Neuronal stem cell (in vitro differentiated cells): ENCODE measurements at regions not wholly inside any gene's neighbourhood (a gene's known extent, or its start where the extent isn't known, plus 50 kb on each side); places are given as distances from the start of the nearest gene placed in this dataset.

ENCODE experiments used
- DNase-seq: peaks from one replicate; pipeline ENCODE4 v3.0.0-alpha.2; 2013; ENCODE audit warnings: low spot score
- H2AFZ ChIP-seq: one replicate; pipeline ENCODE4 v1.6.1; 2013; ENCODE audit warnings: mild to moderate bottlenecking, low read length, inconsistent platforms
- H2AK5ac ChIP-seq: 2 replicates; pipeline ENCODE4 v1.6.1; 2013; ENCODE audit warnings: low read depth, mild to moderate bottlenecking, inconsistent platforms, low read length, moderate library complexity, mixed read lengths
- H2BK120ac ChIP-seq: 2 replicates; pipeline ENCODE4 v1.6.1; 2013; ENCODE audit warnings: low read depth, mild to moderate bottlenecking, inconsistent platforms, low read length, moderate library complexity, mixed read lengths
- H2BK12ac ChIP-seq: one replicate; pipeline ENCODE4 v1.6.1; 2013; ENCODE audit warnings: low read length, inconsistent platforms
- H2BK15ac ChIP-seq: 2 replicates; pipeline ENCODE4 v1.6.1; 2013; ENCODE audit warnings: mild to moderate bottlenecking, low read length, inconsistent platforms, mixed read lengths
- H2BK5ac ChIP-seq: one replicate; pipeline ENCODE4 v1.6.1; 2013; ENCODE audit warnings: inconsistent platforms, mild to moderate bottlenecking, low read length, moderate library complexity
- H3K14ac ChIP-seq: one replicate; pipeline ENCODE4 v1.6.1; 2013; ENCODE audit warnings: low read length, inconsistent platforms
- H3K18ac ChIP-seq: 2 replicates; pipeline ENCODE4 v1.6.1; 2013; ENCODE audit warnings: low read length, inconsistent platforms
- H3K23ac ChIP-seq: 2 replicates; pipeline ENCODE4 v1.6.1; 2013; ENCODE audit warnings: low read depth, mild to moderate bottlenecking, mixed read lengths, low read length, inconsistent platforms; ENCODE audit not compliant: poor library complexity
- H3K27ac ChIP-seq: replicated peaks from 3 replicates; pipeline ENCODE4 v1.5.1; 2013; ENCODE audit warnings: low read length, inconsistent platforms
- H3K27me3 ChIP-seq, 3 experiments: 2 replicates each; pipeline ENCODE4 v1.6.1; 2013; ENCODE audit warnings: low read length in 3 of 3, mild to moderate bottlenecking in 2 of 3, inconsistent platforms in 1 of 3, low read depth in 1 of 3, mixed read lengths in 1 of 3, moderate library complexity in 1 of 3; ENCODE audit not compliant: control insufficient read depth in 3 of 3, insufficient read depth in 3 of 3
- H3K36me3 ChIP-seq, 2 donors: replicated peaks in 1 of 2; 2 replicates each; pipeline ENCODE4 v1.6.1; 2013; ENCODE audit warnings: low read length in 2 of 2; ENCODE audit not compliant: control insufficient read depth in 2 of 2, insufficient read depth in 2 of 2
- H3K4ac ChIP-seq: 2 replicates; pipeline ENCODE4 v1.6.1; 2013; ENCODE audit warnings: inconsistent platforms, mild to moderate bottlenecking, low read length, moderate library complexity
- H3K4me1 ChIP-seq, 2 donors: 1 replicate in 1 of 2; 2 replicates in 1 of 2; pipeline ENCODE4 v1.6.1; 2013; ENCODE audit warnings: low read length in 2 of 2, low read depth in 1 of 2; ENCODE audit not compliant: control insufficient read depth in 2 of 2, insufficient read depth in 1 of 2
- H3K4me2 ChIP-seq: one replicate; pipeline ENCODE4 v1.6.1; 2013; ENCODE audit warnings: mild to moderate bottlenecking, low read length, inconsistent platforms; ENCODE audit not compliant: insufficient read depth, poor library complexity, severe bottlenecking
- H3K4me3 ChIP-seq, 2 donors: 2 replicates each; pipeline ENCODE4 v1.5.1; 2013; ENCODE audit warnings: low read length in 2 of 2, mild to moderate bottlenecking in 2 of 2, inconsistent platforms in 1 of 2, moderate library complexity in 1 of 2
- H3K79me1 ChIP-seq: one replicate; pipeline ENCODE4 v1.6.1; 2013; ENCODE audit warnings: low read depth, mild to moderate bottlenecking, inconsistent platforms, low read length, moderate library complexity
- H3K9ac ChIP-seq: one replicate; pipeline ENCODE4 v1.6.1; 2013; ENCODE audit warnings: mild to moderate bottlenecking, low read depth, low read length, inconsistent platforms; ENCODE audit not compliant: poor library complexity
- H3K9me3 ChIP-seq, 2 donors: replicated peaks in 1 of 2; 2 replicates each; pipeline versions ENCODE3 to v1.6.1; 2013; ENCODE audit warnings: low read length in 2 of 2, mild to moderate bottlenecking in 2 of 2, inconsistent platforms in 1 of 2, low read depth in 1 of 2, mixed read lengths in 1 of 2, moderate library complexity in 1 of 2; ENCODE audit not compliant: control insufficient read depth in 2 of 2, insufficient read depth in 1 of 2
- H4K8ac ChIP-seq: one replicate; pipeline ENCODE4 v1.6.1; 2013; ENCODE audit warnings: low read depth, mild to moderate bottlenecking, inconsistent platforms, low read length, moderate library complexity
- H4K91ac ChIP-seq: one replicate; pipeline ENCODE4 v1.6.1; 2013; ENCODE audit warnings: low read length, low read depth, mild to moderate bottlenecking, inconsistent platforms; ENCODE audit not compliant: poor library complexity
- WGBS, 2 donors: extraction: QIAGEN DNeasy Blood & Tissue Kit; methylation state at CpG; one replicate each; pipeline ENCODE4 v1.1.7; 2013; ENCODE audit warnings: missing lambda C conversion rate in 2 of 2, mixed read lengths in 1 of 2; ENCODE audit not compliant: insufficient read length in 2 of 2, insufficient replicate concordance in 1 of 2; ENCODE audit errors: extremely low coverage in 2 of 2; 5-methylcytosine and 5-hydroxymethylcytosine counted together

DNA sequence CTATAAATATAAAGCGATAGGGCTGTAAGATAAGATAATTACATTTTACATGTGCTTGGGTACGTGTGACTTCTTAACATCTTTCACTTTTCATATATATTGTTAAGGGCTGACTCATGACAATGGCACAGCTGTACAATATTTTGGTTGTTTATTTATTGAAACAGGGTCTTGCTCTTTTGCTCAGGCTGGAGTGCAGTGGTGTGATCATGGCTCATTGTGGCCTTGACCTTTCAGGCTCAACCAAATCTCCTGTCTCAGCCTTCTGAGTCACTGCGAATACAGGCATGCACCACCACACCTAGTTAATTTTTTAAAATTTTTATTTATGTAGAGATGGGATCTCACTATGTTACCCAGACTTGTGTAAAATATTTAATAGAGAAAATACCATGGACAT lies 2532.4 kb upstream of the PCDH20 start:
- no peak for DNase-seq
- Histone ChIP-seq H2AK5ac (no peak overlapping the region), H2BK5ac (no peak overlapping the region), H2AFZ (no peak overlapping the region), H3K4me1 (no peaks in the 10 kb centered on the region), H3K4ac (no peak overlapping the region), H3K9ac (no peak overlapping the region), H2BK15ac (no peak overlapping the region), H3K36me3 (no peaks in the 10 kb centered on the region), H3K4me2 (no peak overlapping the region), H3K14ac (no peak overlapping the region), H3K18ac (no peak overlapping the region), H4K91ac (no peak overlapping the region), H3K9me3 (no peaks in the 10 kb centered on the region), H3K79me1 (no peaks in the 10 kb centered on the region), H2BK12ac (no peak overlapping the region), H4K8ac (no peak overlapping the region), H2BK120ac (no peak overlapping the region), H3K27ac (no peak overlapping the region), H3K27me3 (no peaks in the 10 kb centered on the region), H3K23ac (no peak overlapping the region), H3K4me3 (no peak overlapping the region)
- WGBS, 2 donors, result no CpG with 5 or more reads among the region's 3 CpGs

DNA sequence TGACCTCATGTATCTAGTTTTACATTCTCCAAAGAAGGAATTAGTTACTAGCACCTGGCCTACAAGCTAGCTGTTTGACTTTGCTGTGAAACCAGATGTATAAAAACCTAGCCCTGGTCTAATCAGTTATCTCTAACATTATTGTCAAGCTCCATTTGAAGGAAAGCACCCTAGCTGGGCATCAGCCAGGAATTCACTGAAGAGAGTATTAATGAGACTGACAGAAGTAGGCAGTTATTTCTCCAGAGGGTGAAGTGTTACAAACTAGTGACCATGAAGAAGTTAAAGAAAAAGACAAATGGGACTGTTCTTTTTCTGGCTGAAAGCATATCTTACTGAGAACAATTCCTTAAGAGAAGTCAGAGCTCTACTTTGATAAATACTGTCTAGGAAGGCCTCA lies 2529.3 kb upstream of the PCDH20 start:
- Histone ChIP-seq H3K18ac (no peak overlapping the region), H3K23ac (no peak overlapping the region)

DNA sequence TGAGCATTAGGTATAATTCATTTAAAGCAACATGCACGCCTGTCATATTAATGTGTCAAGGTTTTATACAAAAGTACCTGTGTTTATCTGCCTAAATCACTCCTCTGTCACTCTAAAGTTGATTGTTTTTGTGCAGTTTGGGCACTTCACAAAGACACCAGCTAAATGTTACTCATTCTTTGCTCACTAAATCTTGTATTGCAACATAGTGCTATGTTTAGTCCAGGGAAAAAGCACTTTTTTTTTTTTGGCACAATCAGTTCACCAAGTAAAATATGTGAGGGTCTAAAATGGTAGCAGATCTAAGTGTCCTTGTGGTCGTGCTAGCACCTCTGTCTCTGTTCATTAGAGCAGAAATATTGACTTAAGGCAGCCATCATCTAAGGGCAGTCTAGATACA lies 2526.7 kb upstream of the PCDH20 start:
- no CpG with 5 or more reads among the region's 2 CpGs for WGBS, 2 donors

More for the DNA sequence above, 2529.3 kb upstream of the PCDH20 start:
- Histone ChIP-seq H3K9me3 (no peaks in the 10 kb centered on the region), H3K9ac (no peak overlapping the region), H2BK120ac (no peak overlapping the region), H3K27ac (no peak overlapping the region), H2AFZ (peak overlapping the region; percentile 60), H2BK5ac (no peak overlapping the region), H3K27me3 (no peaks in the 10 kb centered on the region), H3K4ac (no peak overlapping the region), H4K91ac (no peak overlapping the region), H2AK5ac (no peak overlapping the region), H3K4me1 (no peaks in the 10 kb centered on the region), H3K4me3 (no peak overlapping the region), H3K79me1 (no peaks in the 10 kb centered on the region), H3K4me2 (no peak overlapping the region), H3K14ac (no peak overlapping the region), H2BK15ac (no peak overlapping the region), H3K36me3 (no peaks in the 10 kb centered on the region), H4K8ac (no peak overlapping the region), H2BK12ac (no peak overlapping the region)
- DNase-seq, result no peak

DNA sequence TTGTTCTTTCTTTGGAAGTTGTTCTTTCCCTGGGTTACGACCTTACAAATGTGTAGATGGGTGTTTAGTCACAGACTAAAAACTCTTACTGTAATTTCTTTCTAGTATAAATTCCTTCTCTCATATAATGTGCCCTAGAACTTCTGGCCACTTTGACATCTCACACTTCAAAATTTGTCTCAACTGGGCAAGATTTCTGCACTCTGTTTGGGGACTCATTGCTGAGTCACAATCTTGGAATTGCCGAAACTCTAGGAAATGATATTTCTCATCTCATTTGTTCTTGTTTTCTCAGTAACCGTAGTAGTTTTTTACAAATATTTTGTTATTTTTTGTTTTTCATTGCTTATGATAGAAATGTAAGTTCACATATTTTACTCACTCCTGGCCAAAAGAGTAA lies 2523.2 kb upstream of the PCDH20 start:
- Histone ChIP-seq H3K27ac (no peak overlapping the region), H2BK12ac (no peak overlapping the region), H3K36me3 (no peaks in the 10 kb centered on the region), H2BK5ac (no peak overlapping the region), H3K4me2 (no peak overlapping the region), H3K27me3 (no peaks in the 10 kb centered on the region), H3K4ac (no peak overlapping the region), H3K79me1 (no peaks in the 10 kb centered on the region), H3K18ac (no peak overlapping the region), H4K91ac (no peak overlapping the region), H2AK5ac (no peak overlapping the region), H3K23ac (no peak overlapping the region), H3K9me3 (no peaks in the 10 kb centered on the region), H4K8ac (no peak overlapping the region), H2BK120ac (no peak overlapping the region), H3K4me3 (no peak overlapping the region), H3K14ac (no peak overlapping the region), H3K4me1 (no peaks in the 10 kb centered on the region), H2AFZ (no peak overlapping the region), H2BK15ac (no peak overlapping the region), H3K9ac (no peak overlapping the region)
- DNase-seq, result no peak
- no CpG with 5 or more reads among the region's 3 CpGs for WGBS, 2 donors

More for the DNA sequence above, 2526.7 kb upstream of the PCDH20 start:
- Histone ChIP-seq H3K4me1 (no peaks in the 10 kb centered on the region), H2BK12ac (no peak overlapping the region), H3K79me1 (no peaks in the 10 kb centered on the region), H3K18ac (no peak overlapping the region), H4K91ac (no peak overlapping the region), H4K8ac (no peak overlapping the region), H3K4me3 (no peak overlapping the region), H3K23ac (no peak overlapping the region), H2BK5ac (no peak overlapping the region), H2BK15ac (no peak overlapping the region), H3K9ac (no peak overlapping the region), H3K36me3 (no peaks in the 10 kb centered on the region), H3K14ac (no peak overlapping the region), H3K4ac (no peak overlapping the region), H3K9me3 (no peaks in the 10 kb centered on the region), H3K27ac (no peak overlapping the region), H3K27me3 (no peaks in the 10 kb centered on the region), H3K4me2 (no peak overlapping the region), H2AFZ (peak overlapping the region; percentile 53), H2BK120ac (no peak overlapping the region), H2AK5ac (no peak overlapping the region)
- no peak for DNase-seq
